A673 (cell line): ENCODE measurements at regions not wholly inside any gene's neighbourhood (a gene's known extent, or its start where the extent isn't known, plus 50 kb on each side); places are given as distances from the start of the nearest gene placed in this dataset.

ENCODE experiments used
- BruUV-seq: library from RNA; stranded (reverse); fragments of 400-500 nt; replicated peaks from 2 replicates; lab custom pipeline; 2021; lab: Mats Ljungman, UMichigan
- CTCF ChIA-PET: fragments of 300-600 bp; sonication (Branson Sonifier 250); formaldehyde crosslinking; loops from one replicate; lab custom pipeline; 2022; ENCODE audit warnings: antibody characterized with exemption; lab: Charles Lee
- POLR2A ChIA-PET: fragments of 300-600 bp; sonication (Branson Sonifier 250); formaldehyde crosslinking; loops from one replicate; lab custom pipeline; 2022; ENCODE audit warnings: antibody characterized with exemption; ENCODE audit not compliant: low non-redundant PET; lab: Charles Lee
- DNase-seq: peaks from one replicate; pipeline ENCODE4 v3.0.0-alpha.2; 2015; ENCODE audit warnings: low spot score
- H3K27ac ChIP-seq: fragments of 200-600 bp; sonication (generic); 2 replicates; pipeline ENCODE4 v1.5.1; 2016; ENCODE audit warnings: mixed run types, low read depth, mild to moderate bottlenecking, mixed read lengths, antibody characterized with exemption, low read length; ENCODE audit not compliant: poor library complexity, severe bottlenecking
- H3K27me3 ChIP-seq: fragments of 200-600 bp; sonication (generic); replicated peaks from 2 replicates; pipeline ENCODE4 v1.6.1; 2017; ENCODE audit warnings: mixed run types, low read depth, mild to moderate bottlenecking, mixed read lengths, antibody characterized with exemption, low read length; ENCODE audit not compliant: insufficient read depth, poor library complexity
- H3K36me3 ChIP-seq: fragments of 200-600 bp; sonication (generic); 2 replicates; pipeline ENCODE4 v1.6.1; 2016; ENCODE audit warnings: mixed run types, mild to moderate bottlenecking, mixed read lengths, antibody characterized with exemption, low read length; ENCODE audit not compliant: insufficient read depth, poor library complexity, severe bottlenecking
- H3K4me1 ChIP-seq: fragments of 200-600 bp; sonication (generic); 2 replicates; pipeline ENCODE4 v1.6.1; 2017; ENCODE audit warnings: mixed run types, mild to moderate bottlenecking, mixed read lengths, antibody characterized with exemption, low read length; ENCODE audit not compliant: insufficient read depth, poor library complexity, severe bottlenecking
- H3K4me3 ChIP-seq: fragments of 200-600 bp; sonication (generic); 2 replicates; pipeline ENCODE4 v1.5.1; 2016; ENCODE audit warnings: low read depth, mixed run types, mild to moderate bottlenecking, mixed read lengths, low read length; ENCODE audit not compliant: poor library complexity, severe bottlenecking
- H3K9me3 ChIP-seq: fragments of 200-600 bp; sonication (generic); 2 replicates; pipeline ENCODE4 v1.6.1; 2016; ENCODE audit warnings: mixed run types, low read depth, mild to moderate bottlenecking, mixed read lengths, antibody characterized with exemption, low read length; ENCODE audit not compliant: poor library complexity, severe bottlenecking
- EZH2 ChIP-seq: fragments of 200-600 bp; sonication (generic); IDR thresholded peaks from 2 replicates; pipeline ENCODE4 v1.6.1; 2017; ENCODE audit warnings: borderline replicate concordance, low read depth, mild to moderate bottlenecking, mixed read lengths, antibody characterized with exemption, low read length; ENCODE audit not compliant: poor library complexity, severe bottlenecking
- intact Hi-C: fragments of 100-400 bp; cut with micrococcal nuclease; formaldehyde crosslinking; loops from one replicate; pipeline ENCODE4 v1.10.0; 2022; ENCODE audit not compliant: unreplicated experiment
- TF ChIP-seq, protein P1 (sequence below): fragments of 300-800, 200-600 bp; sonication (generic); conservative IDR thresholded peaks from 2 replicates; pipeline ENCODE4 v1.5.1; 2017; ENCODE audit warnings: low read depth, mild to moderate bottlenecking, antibody characterized with exemption, low read length, moderate library complexity, mixed read lengths

DNA sequence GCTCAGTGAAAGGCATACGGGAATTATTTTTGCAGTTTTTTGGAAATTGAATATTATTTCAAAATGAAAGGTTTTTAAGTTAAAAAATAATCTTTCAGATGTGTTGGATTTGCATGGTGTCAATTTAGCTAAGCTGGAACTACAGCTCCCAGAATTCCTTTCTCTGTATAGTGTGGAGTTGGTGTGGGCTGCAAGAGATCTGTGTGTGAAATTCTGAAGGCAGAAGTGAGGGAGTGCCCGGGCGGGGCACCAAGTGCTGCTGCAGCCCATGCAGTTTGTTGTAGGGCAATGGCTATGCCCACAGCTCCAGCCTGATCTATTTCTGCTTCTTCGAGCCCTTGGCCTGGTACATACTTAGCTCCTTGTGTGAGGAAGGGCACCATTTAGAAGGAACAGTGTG, 60.5 kb upstream of the CSF1 start:
- no peak for TF ChIP-seq EZH2
- TF ChIP-seq, protein P1, sequence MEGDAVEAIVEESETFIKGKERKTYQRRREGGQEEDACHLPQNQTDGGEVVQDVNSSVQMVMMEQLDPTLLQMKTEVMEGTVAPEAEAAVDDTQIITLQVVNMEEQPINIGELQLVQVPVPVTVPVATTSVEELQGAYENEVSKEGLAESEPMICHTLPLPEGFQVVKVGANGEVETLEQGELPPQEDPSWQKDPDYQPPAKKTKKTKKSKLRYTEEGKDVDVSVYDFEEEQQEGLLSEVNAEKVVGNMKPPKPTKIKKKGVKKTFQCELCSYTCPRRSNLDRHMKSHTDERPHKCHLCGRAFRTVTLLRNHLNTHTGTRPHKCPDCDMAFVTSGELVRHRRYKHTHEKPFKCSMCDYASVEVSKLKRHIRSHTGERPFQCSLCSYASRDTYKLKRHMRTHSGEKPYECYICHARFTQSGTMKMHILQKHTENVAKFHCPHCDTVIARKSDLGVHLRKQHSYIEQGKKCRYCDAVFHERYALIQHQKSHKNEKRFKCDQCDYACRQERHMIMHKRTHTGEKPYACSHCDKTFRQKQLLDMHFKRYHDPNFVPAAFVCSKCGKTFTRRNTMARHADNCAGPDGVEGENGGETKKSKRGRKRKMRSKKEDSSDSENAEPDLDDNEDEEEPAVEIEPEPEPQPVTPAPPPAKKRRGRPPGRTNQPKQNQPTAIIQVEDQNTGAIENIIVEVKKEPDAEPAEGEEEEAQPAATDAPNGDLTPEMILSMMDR = no peak
- CTCF ChIA-PET = no interaction called here
- intact Hi-C loops = no loop called here
- Histone ChIP-seq H3K27me3 (no peaks in the 10 kb centered on the region), H3K27ac (no peak overlapping the region), H3K36me3 (no peaks in the 10 kb centered on the region), H3K4me1 (peaks cover 5% of the 10 kb centered on the region), H3K4me3 (no peak overlapping the region), H3K9me3 (no peaks in the 10 kb centered on the region)
- no peak for DNase-seq
- no TSS peak for BruUV-seq
- POLR2A ChIA-PET = no interaction called here

DNA sequence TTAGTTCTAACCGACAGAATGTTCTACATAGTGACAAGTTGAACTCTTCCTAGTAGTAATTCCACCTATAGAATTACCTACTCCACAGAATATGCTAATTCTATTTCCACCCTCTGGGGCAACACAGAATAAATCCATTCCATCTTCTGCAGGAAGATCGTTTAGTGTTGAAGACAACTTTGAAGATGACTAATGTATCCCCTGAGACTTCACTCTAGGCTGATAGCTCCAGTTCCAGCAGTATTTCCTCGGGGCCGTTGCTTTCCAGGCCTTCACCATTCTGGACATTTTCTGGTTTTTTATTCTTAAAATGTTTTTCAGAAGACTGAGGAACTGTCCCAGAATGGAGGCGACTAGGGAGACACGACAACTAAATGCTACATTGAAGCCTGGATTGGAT, 61.0 kb upstream of the CSF1 start:
- DNase-seq = no peak
- H3K36me3 ChIP-seq = no peaks in the 10 kb centered on the region
- POLR2A ChIA-PET = no interaction called here
- H3K4me1 ChIP-seq = peaks cover 5% of the 10 kb centered on the region
- intact Hi-C loops = no loop called here
- H3K27ac ChIP-seq = no peak overlapping the region
- H3K4me3 ChIP-seq = no peak overlapping the region
- CTCF ChIA-PET = no interaction called here
- H3K9me3 ChIP-seq = no peaks in the 10 kb centered on the region
- TF ChIP-seq EZH2 = no peak
- TF ChIP-seq, protein P1 = no peak
- H3K27me3 ChIP-seq = no peaks in the 10 kb centered on the region
- no TSS peak for BruUV-seq

DNA sequence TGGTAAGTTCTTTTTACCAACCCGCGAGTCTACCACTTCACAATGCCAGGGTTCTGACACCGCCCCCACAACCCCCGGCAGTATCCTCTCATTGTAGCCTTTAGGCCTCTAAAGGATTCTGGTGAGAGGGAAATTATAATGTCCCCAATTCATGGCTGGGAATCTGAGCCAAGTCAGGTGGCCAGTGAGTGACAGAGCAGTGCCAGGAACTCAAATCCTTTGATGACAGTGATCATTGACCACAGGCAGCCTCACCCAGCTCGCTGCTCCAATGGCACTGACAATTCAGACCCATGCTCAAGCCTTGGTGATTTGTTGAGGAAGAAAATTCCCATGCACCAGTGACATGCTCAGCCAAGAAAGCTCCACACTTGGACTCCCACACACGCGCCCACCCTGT, 63.4 kb upstream of the CSF1 start:
- no peaks in the 10 kb centered on the region for H3K36me3 ChIP-seq
- DNase-seq = no peak
- H3K9me3 ChIP-seq = no peaks in the 10 kb centered on the region
- peaks cover 5% of the 10 kb centered on the region for H3K4me1 ChIP-seq
- H3K27me3 ChIP-seq = no peaks in the 10 kb centered on the region
- BruUV-seq = no TSS peak
- POLR2A ChIA-PET = no interaction called here
- intact Hi-C loops = no loop called here
- CTCF ChIA-PET = no interaction called here
- H3K4me3 ChIP-seq = no peak overlapping the region
- TF ChIP-seq EZH2 = no peak
- TF ChIP-seq, protein P1 = no peak
- no peak overlapping the region for H3K27ac ChIP-seq
